ENCODE measurements at regions not wholly inside any gene's neighbourhood (a gene's known extent, or its start where the extent isn't known, plus 50 kb on each side); places are given as distances from the start of the nearest gene placed in this dataset.

DNA sequence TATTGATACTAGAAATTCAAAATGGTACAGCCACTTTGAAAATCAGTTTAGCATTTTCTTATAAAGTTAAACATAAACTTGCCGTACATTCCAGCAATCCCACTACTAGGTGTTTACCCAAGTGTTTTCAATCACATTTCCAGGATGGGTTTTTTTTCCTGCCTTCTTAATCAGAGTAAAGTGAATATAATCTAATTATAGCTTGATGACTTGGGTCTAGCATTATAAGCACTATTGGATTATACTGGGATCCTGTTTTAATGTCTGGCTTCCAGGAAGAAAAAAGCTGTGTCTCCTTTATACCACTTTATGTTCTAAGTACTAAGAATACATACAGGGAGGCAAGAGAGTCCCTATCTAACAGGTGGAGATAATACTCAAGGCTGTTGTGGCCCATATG, 103.3 kb upstream of the KLHL13 start:
- TF ChIP-seq, protein P1, sequence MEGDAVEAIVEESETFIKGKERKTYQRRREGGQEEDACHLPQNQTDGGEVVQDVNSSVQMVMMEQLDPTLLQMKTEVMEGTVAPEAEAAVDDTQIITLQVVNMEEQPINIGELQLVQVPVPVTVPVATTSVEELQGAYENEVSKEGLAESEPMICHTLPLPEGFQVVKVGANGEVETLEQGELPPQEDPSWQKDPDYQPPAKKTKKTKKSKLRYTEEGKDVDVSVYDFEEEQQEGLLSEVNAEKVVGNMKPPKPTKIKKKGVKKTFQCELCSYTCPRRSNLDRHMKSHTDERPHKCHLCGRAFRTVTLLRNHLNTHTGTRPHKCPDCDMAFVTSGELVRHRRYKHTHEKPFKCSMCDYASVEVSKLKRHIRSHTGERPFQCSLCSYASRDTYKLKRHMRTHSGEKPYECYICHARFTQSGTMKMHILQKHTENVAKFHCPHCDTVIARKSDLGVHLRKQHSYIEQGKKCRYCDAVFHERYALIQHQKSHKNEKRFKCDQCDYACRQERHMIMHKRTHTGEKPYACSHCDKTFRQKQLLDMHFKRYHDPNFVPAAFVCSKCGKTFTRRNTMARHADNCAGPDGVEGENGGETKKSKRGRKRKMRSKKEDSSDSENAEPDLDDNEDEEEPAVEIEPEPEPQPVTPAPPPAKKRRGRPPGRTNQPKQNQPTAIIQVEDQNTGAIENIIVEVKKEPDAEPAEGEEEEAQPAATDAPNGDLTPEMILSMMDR (IDR thresholded peaks at IDR 0.05; ENCODE audit: control extremely low read depth in 1 of 3, insufficient read depth in 1 of 3, low read depth in 1 of 3, low read length in 3 of 3), result no peak
- TF ChIP-seq RAD21 (IDR thresholded peaks at IDR 0.05 in 1 of 2, conservative IDR thresholded peaks at IDR 0.05 in 1 of 2; ENCODE audit: low read depth in 2 of 2, low read length in 2 of 2), result no peak

All from H1 (cell line).